Liver (tissue), 7 donors: ENCODE measurements at regions not wholly inside any gene's neighbourhood (a gene's known extent, or its start where the extent isn't known, plus 50 kb on each side); places are given as distances from the start of the nearest gene placed in this dataset.

ENCODE experiments used
- DNase-seq: peaks from one replicate; pipeline ENCODE4 v3.0.0-alpha.2; 2017; ENCODE audit warnings: low spot score
- H3K27ac ChIP-seq, 2 donors: one replicate each; pipeline ENCODE4 v1.7.0; 2013; ENCODE audit warnings: inconsistent platforms in 2 of 2, low read length in 2 of 2, control low read depth in 1 of 2, low read depth in 1 of 2, mild to moderate bottlenecking in 1 of 2
- H3K27me3 ChIP-seq, 4 donors: one replicate each; pipeline versions ENCODE4 v1.6.1 to v1.7.0; 2013; ENCODE audit warnings: low read length in 3 of 4, inconsistent platforms in 1 of 4, mild to moderate bottlenecking in 1 of 4, moderate library complexity in 1 of 4; ENCODE audit not compliant: control insufficient read depth in 4 of 4, insufficient read depth in 4 of 4
- H3K36me3 ChIP-seq, 4 donors: one replicate each; pipeline versions ENCODE4 v1.6.1 to v1.7.0; 2013; ENCODE audit warnings: low read length in 3 of 4, mild to moderate bottlenecking in 3 of 4, low read depth in 1 of 4, moderate library complexity in 1 of 4; ENCODE audit not compliant: control insufficient read depth in 4 of 4, insufficient read depth in 3 of 4
- H3K4me1 ChIP-seq, 4 donors: one replicate each; pipeline versions ENCODE4 v1.6.1 to v1.7.0; 2013; ENCODE audit warnings: low read length in 3 of 4, mild to moderate bottlenecking in 3 of 4, moderate library complexity in 1 of 4; ENCODE audit not compliant: control insufficient read depth in 4 of 4, insufficient read depth in 4 of 4
- H3K4me3 ChIP-seq, 3 donors: one replicate each; pipeline versions ENCODE4 v1.6.1 to v1.7.0; 2013; ENCODE audit warnings: low read length in 3 of 3, control low read depth in 1 of 3, low read depth in 1 of 3, mild to moderate bottlenecking in 1 of 3
- H3K9ac ChIP-seq, 2 donors: one replicate each; pipeline ENCODE4 v1.7.0; 2013; ENCODE audit warnings: low read length in 2 of 2, mild to moderate bottlenecking in 2 of 2, moderate library complexity in 2 of 2, control low read depth in 1 of 2, low read depth in 1 of 2
- H3K9me3 ChIP-seq, 4 donors: one replicate each; pipeline versions ENCODE4 v1.6.1 to v1.7.0; 2013; ENCODE audit warnings: low read length in 3 of 4; ENCODE audit not compliant: control insufficient read depth in 4 of 4
- ATF3 ChIP-seq: IDR thresholded peaks from 2 replicates; pipeline ENCODE4 v1.6.1; 2016; ENCODE audit warnings: antibody characterized with exemption
- CTCF ChIP-seq: fragments of 150-350 bp; IDR thresholded peaks from 2 replicates; pipeline ENCODE4 v1.5.1; 2017; ENCODE audit warnings: improper control_type of control experiment, low read depth, low read length; ENCODE audit not compliant: missing input control
- EGR1 ChIP-seq, 2 donors: IDR thresholded peaks; 2 replicates each; pipeline ENCODE4 v1.6.1; 2016 to 2018; ENCODE audit warnings: antibody characterized with exemption in 2 of 2, low read depth in 2 of 2
- FOXA1 ChIP-seq: IDR thresholded peaks from 2 replicates; pipeline ENCODE4 v1.6.1; 2016; ENCODE audit warnings: antibody characterized with exemption
- FOXA2 ChIP-seq: IDR thresholded peaks from 2 replicates; pipeline ENCODE4 v1.6.1; 2016; ENCODE audit warnings: antibody characterized with exemption
- GABPA ChIP-seq, 2 donors: IDR thresholded peaks in 1 of 2; conservative IDR thresholded peaks in 1 of 2; 2 replicates each; pipeline ENCODE4 v1.6.1; 2016; ENCODE audit warnings: antibody characterized with exemption in 2 of 2, mild to moderate bottlenecking in 1 of 2, moderate library complexity in 1 of 2
- HNF4A ChIP-seq, 2 donors: conservative IDR thresholded peaks; 2 replicates each; pipeline ENCODE4 v1.6.1; 2016; ENCODE audit warnings: antibody characterized with exemption in 2 of 2, mild to moderate bottlenecking in 2 of 2
- HNF4G ChIP-seq: IDR thresholded peaks from 2 replicates; pipeline ENCODE4 v1.6.1; 2016; ENCODE audit warnings: antibody characterized with exemption
- JUND ChIP-seq, 2 donors: IDR thresholded peaks; 2 replicates each; pipeline ENCODE4 v1.6.1; 2016; ENCODE audit warnings: antibody characterized with exemption in 2 of 2
- MAX ChIP-seq: IDR thresholded peaks from 2 replicates; pipeline ENCODE4 v1.6.1; 2016; ENCODE audit warnings: antibody characterized with exemption
- NR2F2 ChIP-seq: IDR thresholded peaks from 2 replicates; pipeline ENCODE4 v1.6.1; 2016; ENCODE audit warnings: antibody characterized with exemption
- RAD21 ChIP-seq, 2 donors: IDR thresholded peaks; 2 replicates each; pipeline ENCODE4 v1.6.1; 2016; ENCODE audit warnings: antibody characterized with exemption in 2 of 2, mild to moderate bottlenecking in 2 of 2
- REST ChIP-seq: IDR thresholded peaks from 2 replicates; pipeline ENCODE4 v1.6.1; 2016; ENCODE audit warnings: antibody characterized with exemption, mild to moderate bottlenecking
- RXRA ChIP-seq, 2 donors: IDR thresholded peaks; 2 replicates each; pipeline ENCODE4 v1.6.1; 2017 to 2018; ENCODE audit warnings: antibody characterized with exemption in 2 of 2, mild to moderate bottlenecking in 1 of 2
- SP1 ChIP-seq: IDR thresholded peaks from 2 replicates; pipeline ENCODE4 v1.6.1; 2018; ENCODE audit warnings: antibody characterized with exemption, mild to moderate bottlenecking
- TAF1 ChIP-seq: conservative IDR thresholded peaks from 2 replicates; pipeline ENCODE4 v1.6.1; 2016; ENCODE audit warnings: antibody characterized with exemption, mild to moderate bottlenecking
- YY1 ChIP-seq: IDR thresholded peaks from 2 replicates; pipeline ENCODE4 v1.6.1; 2016; ENCODE audit warnings: antibody characterized with exemption, mild to moderate bottlenecking
- ZBTB33 ChIP-seq: IDR thresholded peaks from 2 replicates; pipeline ENCODE4 v1.6.1; 2016; ENCODE audit warnings: antibody characterized with exemption
- donor health status: healthy.
- donor health status: healthy.
- donor health status: healthy.
- donor health status: healthy.

GRCh38 chr16:63967966-63968365, 1153.9 kb downstream of the CDH11 start (continued):
- TF ChIP-seq CTCF (no peak), YY1 (no peak), FOXA2 (no peak)

- no peaks in the 10 kb centered on the region for H3K36me3 ChIP-seq
- no peaks in the 10 kb centered on the region for H3K9me3 ChIP-seq
- H3K27me3 ChIP-seq, result peaks cover 0 to 3% (median 0%) of the 10 kb centered on the region in 4 donors
- H3K4me3 ChIP-seq, result no peak overlapping the region
- no peak for DNase-seq
- no peak for TF ChIP-seq RXRA (IDR thresholded peaks at IDR 0.05)
- no peak for TF ChIP-seq CTCF
- no peak for TF ChIP-seq FOXA2
- no peak for TF ChIP-seq YY1
- no peak for TF ChIP-seq TAF1
- TF ChIP-seq NR2F2, result no peak
- TF ChIP-seq REST, result no peak
- no peak for TF ChIP-seq SP1
- no peak for TF ChIP-seq GABPA (IDR thresholded peaks at IDR 0.05 in 1 of 2, conservative IDR thresholded peaks at IDR 0.05 in 1 of 2)
- TF ChIP-seq ATF3, result no peak
- no peak for TF ChIP-seq JUND (IDR thresholded peaks at IDR 0.05)
- TF ChIP-seq HNF4G, result no peak
- TF ChIP-seq FOXA1, result no peak
- TF ChIP-seq MAX, result no peak
- no peak for TF ChIP-seq EGR1 (IDR thresholded peaks at IDR 0.05; ENCODE audit: low read depth in 2 of 2)
- TF ChIP-seq HNF4A (conservative IDR thresholded peaks at IDR 0.05), result no peak
- no peak for TF ChIP-seq RAD21 (IDR thresholded peaks at IDR 0.05)
- no peak for TF ChIP-seq ZBTB33
- H3K27ac ChIP-seq, result no peak overlapping the region
- H3K9ac ChIP-seq, result no peak overlapping the region
- H3K4me1 ChIP-seq, result no peaks in the 10 kb centered on the region
Measured at GRCh38 chr16:63960321-63960720, 1161.5 kb downstream of the CDH11 start.
